Endometrial microvascular endothelial cells (primary cell): ENCODE measurements at regions not wholly inside any gene's neighbourhood (a gene's known extent, or its start where the extent isn't known, plus 50 kb on each side); places are given as distances from the start of the nearest gene placed in this dataset.

Source experiments
- in situ Hi-C: cut with HindIII; loops from 2 replicates; pipeline ENCODE4 v1.10.0; 2017; ENCODE audit warnings: low sequenced_read_pairs, low pct_unique_long_range_greater_than_20kb; ENCODE audit errors: inconsistent ontology term

DNA sequence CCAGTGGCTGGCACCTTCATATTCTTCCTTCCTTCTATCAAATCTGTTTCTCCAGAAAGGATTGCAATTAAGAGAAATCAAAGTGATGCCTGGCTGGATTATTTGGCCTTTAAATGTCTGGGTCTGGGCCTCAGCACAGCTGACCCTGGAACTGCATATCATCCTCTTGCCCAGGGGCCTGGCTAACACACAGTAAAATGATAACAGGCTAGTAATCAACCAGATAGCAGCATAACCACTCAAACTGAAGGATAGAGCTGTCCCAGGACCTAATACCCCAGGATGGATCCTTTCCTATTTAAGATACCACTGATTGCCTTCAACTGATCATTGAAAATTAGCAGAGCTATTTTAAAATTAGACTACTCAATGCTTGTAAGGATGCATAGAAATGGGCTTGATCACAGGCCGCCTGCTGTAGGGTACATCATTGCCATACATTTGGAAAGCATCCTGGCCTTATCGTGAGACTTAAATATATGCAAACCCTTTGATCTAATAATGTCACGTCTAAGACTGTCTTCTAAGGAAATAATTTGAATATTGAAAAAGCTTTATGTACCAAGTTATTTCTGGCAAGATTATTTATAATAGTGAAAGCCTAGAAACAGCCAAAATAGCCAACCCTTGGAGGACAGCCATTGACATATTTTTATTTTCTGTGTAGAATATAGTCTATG, 144.0 kb upstream of the CHST15 start:
- in situ Hi-C loops = no loop called here

DNA sequence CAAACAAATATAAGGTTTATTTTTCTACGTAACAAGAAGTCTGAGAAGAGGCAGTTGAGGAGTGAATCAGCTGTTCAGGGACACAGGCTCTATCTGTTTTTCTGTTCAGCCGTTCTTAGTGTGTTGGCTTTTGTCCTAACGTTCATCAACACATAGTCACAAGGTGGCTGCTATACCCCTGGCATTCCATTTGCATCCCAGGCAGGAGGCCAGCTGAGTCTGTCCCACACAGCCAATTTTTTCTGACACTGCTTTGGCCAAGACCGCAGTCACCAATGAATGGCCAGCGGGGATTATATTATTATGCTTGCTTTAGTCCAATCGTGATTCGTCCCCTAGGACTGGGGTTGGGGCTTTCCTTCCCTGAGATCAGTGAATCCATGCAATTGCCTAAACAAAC, 143.4 kb upstream of the CHST15 start:
- in situ Hi-C loops = no loop called here

DNA sequence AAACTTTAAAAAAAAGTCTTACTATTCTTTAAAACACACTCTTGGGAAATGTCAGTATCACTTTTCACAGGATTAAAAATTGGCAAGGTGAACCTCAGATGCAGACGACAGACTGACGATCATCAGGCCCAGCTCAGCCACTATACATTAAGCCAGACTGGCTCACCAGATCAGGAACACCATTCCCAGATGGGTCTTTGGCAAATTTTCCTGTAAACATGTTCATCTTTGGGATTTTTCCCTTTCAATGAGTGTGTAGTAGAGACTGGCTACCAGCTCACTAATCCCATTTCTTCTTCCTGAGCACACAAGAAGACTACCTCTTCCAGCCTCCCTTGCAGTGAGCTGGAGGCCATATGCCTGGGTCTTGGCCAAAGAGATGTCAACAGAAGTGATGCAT, 142.7 kb upstream of the CHST15 start:
- in situ Hi-C loops = no loop called here

- in situ Hi-C loops = no loop called here
Measured at GRCh38 chr10:124235232-124235631, 141.8 kb upstream of the CHST15 start.

GRCh38 chr10:124233546-124234138, 140.2 kb upstream of the CHST15 start:
- in situ Hi-C loops = no loop called here

- in situ Hi-C loops = no loop called here
Measured at GRCh38 chr10:124232686-124233545, 139.5 kb upstream of the CHST15 start.

- in situ Hi-C loops = no loop called here
Measured at GRCh38 chr10:124231168-124232155, 138.1 kb upstream of the CHST15 start.

- in situ Hi-C loops = no loop called here
Measured at GRCh38 chr10:124230635-124231167, 137.3 kb upstream of the CHST15 start.

GRCh38 chr10:124229989-124230634, 136.7 kb upstream of the CHST15 start:
- in situ Hi-C loops = no loop called here

- in situ Hi-C loops = no loop called here
Measured at GRCh38 chr10:124229201-124229988, 136.0 kb upstream of the CHST15 start.

GRCh38 chr10:124228471-124228870, 135.1 kb upstream of the CHST15 start:
- in situ Hi-C loops = no loop called here

- in situ Hi-C loops = no loop called here
Measured at GRCh38 chr10:124227988-124228387, 134.6 kb upstream of the CHST15 start.

- in situ Hi-C loops = no loop called here
Measured at GRCh38 chr10:124227055-124227975, 133.9 kb upstream of the CHST15 start.

DNA sequence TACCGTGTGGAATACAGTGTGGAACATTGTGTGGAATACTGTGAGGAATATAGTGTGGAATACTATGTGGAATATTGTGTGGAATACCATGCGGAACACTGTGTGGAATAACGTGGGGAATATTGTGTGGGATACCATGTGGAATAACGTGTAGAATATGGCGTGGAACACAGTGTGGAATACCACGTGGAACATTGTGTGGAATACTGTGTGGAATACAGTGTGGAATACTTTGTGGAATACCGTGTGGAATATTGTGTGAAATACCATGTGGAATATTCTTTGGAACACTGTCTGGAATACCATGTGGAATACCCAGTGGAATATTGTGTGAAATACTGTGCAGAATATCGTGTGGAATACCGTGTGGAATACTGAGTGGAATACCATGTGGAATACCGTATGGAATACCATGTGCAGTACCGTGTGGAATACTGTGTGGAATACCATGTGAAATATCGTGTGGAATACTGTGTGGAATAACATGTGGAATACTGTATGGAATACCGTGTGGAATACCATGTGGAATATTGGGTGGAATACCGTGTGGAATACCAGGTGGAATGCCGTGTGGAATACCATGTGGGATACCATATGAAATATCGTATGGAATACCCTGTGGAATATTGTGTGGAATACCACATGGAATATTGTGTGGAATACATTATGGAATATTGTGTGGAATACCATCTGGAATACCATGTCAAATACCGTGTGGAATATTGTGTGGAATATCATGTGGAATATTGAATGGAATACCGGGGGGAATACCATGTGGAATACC, 133.1 kb upstream of the CHST15 start:
- in situ Hi-C loops = no loop called here

DNA sequence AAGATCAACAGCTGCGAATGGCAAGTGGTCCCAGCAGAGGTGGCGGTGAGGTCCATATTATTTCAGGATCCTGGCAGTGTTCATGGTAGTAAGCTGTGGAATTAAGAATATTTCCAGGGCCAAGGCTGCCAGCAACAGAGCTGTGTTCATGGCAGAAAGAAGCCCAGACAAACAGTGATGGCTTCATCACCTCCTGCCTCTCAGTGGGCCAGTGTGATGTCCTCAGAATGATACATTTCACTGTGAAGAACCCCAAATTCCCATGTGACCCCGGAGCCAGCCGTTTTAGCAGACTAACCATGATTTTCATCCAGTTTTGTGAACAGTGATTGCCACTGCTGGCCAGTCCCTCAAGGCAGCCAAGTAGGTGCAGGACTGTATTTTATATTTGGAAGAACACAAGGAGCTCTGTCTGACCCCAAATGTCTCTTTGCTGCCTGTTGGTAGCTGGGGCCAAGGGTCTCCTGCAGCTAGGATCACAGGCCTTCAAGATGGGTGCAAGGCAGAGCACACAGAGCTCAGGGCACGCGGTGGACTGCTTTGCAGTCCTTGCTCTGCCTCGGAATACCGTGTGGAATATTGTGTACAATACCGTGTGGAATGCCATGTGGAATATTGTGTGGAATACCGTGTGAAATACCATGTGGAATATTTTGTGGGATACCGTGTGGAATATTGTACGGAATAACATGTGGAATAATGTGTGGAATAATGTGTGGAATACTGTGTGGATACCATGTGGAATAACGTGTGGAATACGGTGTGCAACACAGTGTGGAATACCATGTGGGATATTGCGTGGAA, 132.3 kb upstream of the CHST15 start:
- in situ Hi-C loops = no loop called here
